Keratinocyte (primary cell): ENCODE measurements at regions not wholly inside any gene's neighbourhood (a gene's known extent, or its start where the extent isn't known, plus 50 kb on each side); places are given as distances from the start of the nearest gene placed in this dataset.

Experiments used
- CTCF ChIP-seq, 3 experiments: IDR thresholded peaks in 1 of 3; conservative IDR thresholded peaks in 1 of 3; optimal IDR thresholded peaks in 1 of 3; 2 replicates in 2 of 3; 3 replicates in 1 of 3; pipeline versions ENCODE3 to v1.5.1; 2011; ENCODE audit warnings: low read length in 3 of 3, mild to moderate bottlenecking in 3 of 3, moderate library complexity in 2 of 3, control low read depth in 1 of 3, inconsistent platforms in 1 of 3; ENCODE audit not compliant: insufficient read depth in 2 of 3; ENCODE audit errors: extremely low read depth in 1 of 3
- EZH2 ChIP-seq: IDR thresholded peaks from one replicate; pipeline ENCODE4 v1.6.1; 2012; ENCODE audit warnings: inconsistent platforms, mild to moderate bottlenecking, low read length, moderate library complexity

GRCh38 chr15:36235173-36235572, 344.3 kb upstream of the CDIN1 start:
- TF ChIP-seq CTCF (optimal IDR thresholded peaks at IDR 0.05 in 1 of 3, IDR thresholded peaks at IDR 0.05 in 1 of 3, conservative IDR thresholded peaks at IDR 0.05 in 1 of 3; ENCODE audit: extremely low read depth in 1 of 3, insufficient read depth in 2 of 3, low read length in 3 of 3), result no peak
- TF ChIP-seq EZH2, result no peak
